HL-60 (cell line): ENCODE measurements at regions not wholly inside any gene's neighbourhood (a gene's known extent, or its start where the extent isn't known, plus 50 kb on each side); places are given as distances from the start of the nearest gene placed in this dataset.

Source experiments
- CTCF ChIP-seq: IDR thresholded peaks from one replicate; pipeline ENCODE4 v1.5.1; 2011; ENCODE audit warnings: low read length, control low read depth, inconsistent platforms; ENCODE audit not compliant: insufficient read depth
- POLR2AphosphoS5 ChIP-seq: IDR thresholded peaks from 2 replicates; pipeline ENCODE4 v1.6.1; 2012; ENCODE audit warnings: low read depth
- REST ChIP-seq: IDR thresholded peaks from 2 replicates; pipeline ENCODE4 v1.6.1; 2012; ENCODE audit warnings: low read depth; ENCODE audit not compliant: insufficient replicate concordance
- SPI1 ChIP-seq: IDR thresholded peaks from 2 replicates; pipeline ENCODE4 v1.6.1; 2012; ENCODE audit warnings: low read depth, mild to moderate bottlenecking, borderline replicate concordance

DNA sequence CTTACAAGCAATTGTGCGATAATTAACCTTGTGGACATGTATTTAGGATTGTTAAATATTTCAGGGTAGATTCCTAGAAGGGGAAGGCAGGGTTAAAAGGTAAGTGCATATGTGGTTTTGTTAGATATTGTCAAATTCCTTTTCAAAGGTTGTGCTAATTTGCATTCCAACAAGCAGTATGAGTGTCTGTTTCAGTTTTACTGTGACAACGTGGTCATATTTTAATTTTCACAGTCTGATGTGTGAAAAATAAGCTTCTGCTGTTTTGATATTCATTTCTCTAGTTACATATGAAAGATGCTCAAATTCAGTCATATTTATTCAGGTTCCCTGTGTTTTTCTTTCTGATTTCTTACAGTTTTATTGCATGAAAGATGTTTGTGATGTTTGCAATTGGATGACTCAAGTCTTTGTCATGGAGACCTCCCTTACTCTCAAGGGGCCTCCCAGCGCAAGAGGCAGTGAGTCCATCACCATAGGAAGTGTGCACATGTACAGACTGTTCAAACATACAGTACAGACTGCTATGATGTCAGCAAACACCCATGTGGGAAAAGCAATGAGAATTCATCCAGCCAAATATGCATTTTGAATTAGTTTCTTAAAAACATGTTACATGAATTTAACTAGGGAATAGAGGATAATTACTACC, 310.8 kb downstream of the GALR1 start:
- no peak for TF ChIP-seq CTCF
- TF ChIP-seq SPI1: no peak
- no peak for TF ChIP-seq POLR2AphosphoS5
- no peak for TF ChIP-seq REST
